ENCODE measurements at regions not wholly inside any gene's neighbourhood (a gene's known extent, or its start where the extent isn't known, plus 50 kb on each side); places are given as distances from the start of the nearest gene placed in this dataset.

DNA sequence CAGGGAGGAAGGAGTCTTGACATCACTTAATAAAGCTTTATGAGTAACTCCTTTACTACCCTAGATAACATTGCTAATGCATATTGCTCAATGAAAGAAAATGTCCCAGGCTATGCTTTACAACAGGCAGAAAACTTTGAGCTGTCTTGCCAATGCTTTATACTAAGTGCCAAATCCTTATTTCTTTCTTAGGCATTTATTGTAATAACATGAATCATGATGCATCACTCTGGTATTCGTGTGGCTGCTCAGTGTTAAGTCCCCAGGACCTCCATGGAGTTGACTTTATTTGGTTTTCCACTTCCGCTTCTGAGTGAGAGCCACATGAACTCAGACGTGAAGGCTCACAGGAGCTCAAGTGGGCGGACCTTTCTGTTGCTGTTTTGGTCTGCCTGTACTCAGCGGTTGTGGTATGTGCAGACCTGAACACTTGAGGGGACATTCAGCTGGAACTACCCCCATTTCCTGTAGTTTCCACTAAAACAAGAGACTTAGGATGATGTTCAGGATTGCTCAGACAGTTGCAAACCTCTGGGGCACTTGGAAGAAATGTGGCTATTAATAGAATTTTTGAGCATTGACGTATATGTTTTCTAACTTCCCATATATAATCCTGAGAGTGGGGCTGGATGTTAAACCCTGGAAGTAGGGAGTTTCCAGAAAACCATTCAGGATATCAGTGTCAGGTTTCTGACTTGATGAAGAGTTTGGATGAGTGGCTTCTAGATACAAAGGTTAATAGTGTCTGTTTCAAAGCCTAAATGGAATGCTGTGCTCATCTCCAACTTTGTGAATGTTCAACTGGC, 258.6 kb downstream of the MSRB3 start:
- Histone ChIP-seq H3K36me3 (no peaks in the 10 kb centered on the region), H3K4me1 (no peaks in the 10 kb centered on the region), H3K4me3 (no peak overlapping the region), H3K27me3 (no peaks in the 10 kb centered on the region), H3K9me3 (peaks cover 10 to 13% of the 10 kb centered on the region in 2 donors), H3K27ac (peak overlapping the region in 3 of 4 donors; percentile 13 to 55 (median 39))
- 38 to 43% methylated on average over 5 to 6 of the region's 6 CpGs for WGBS, 2 donors (ENCODE audit: low coverage in 1 of 2)
- in situ Hi-C loops (cut with MboI; ENCODE audit: low pct_ligation_motif_present in 1 of 4, low pct_unique_long_range_greater_than_20kb in 1 of 4, low sequenced_read_pairs in 3 of 4) (no loop called here), intact Hi-C loops (cut with DNase I; ENCODE audit: low total_unique reads) (no loop called here)
- TF ChIP-seq POLR2AphosphoS5 (IDR thresholded peaks at IDR 0.05) (peak; percentile 72 to 86 (median 83)), EP300 (IDR thresholded peaks at IDR 0.05; ENCODE audit: low read depth) (peak; percentile 50), POLR2A (IDR thresholded peaks at IDR 0.05) (no peak)
- peak; percentile 10 for DNase-seq

GRCh38 chr12:65537978-65538377, 259.5 kb downstream of the MSRB3 start:
- TF ChIP-seq EP300 (IDR thresholded peaks at IDR 0.05; ENCODE audit: low read depth) (no peak), POLR2AphosphoS5 (IDR thresholded peaks at IDR 0.05) (no peak), POLR2A (IDR thresholded peaks at IDR 0.05) (no peak)
- TF ChIP-seq, protein P1, sequence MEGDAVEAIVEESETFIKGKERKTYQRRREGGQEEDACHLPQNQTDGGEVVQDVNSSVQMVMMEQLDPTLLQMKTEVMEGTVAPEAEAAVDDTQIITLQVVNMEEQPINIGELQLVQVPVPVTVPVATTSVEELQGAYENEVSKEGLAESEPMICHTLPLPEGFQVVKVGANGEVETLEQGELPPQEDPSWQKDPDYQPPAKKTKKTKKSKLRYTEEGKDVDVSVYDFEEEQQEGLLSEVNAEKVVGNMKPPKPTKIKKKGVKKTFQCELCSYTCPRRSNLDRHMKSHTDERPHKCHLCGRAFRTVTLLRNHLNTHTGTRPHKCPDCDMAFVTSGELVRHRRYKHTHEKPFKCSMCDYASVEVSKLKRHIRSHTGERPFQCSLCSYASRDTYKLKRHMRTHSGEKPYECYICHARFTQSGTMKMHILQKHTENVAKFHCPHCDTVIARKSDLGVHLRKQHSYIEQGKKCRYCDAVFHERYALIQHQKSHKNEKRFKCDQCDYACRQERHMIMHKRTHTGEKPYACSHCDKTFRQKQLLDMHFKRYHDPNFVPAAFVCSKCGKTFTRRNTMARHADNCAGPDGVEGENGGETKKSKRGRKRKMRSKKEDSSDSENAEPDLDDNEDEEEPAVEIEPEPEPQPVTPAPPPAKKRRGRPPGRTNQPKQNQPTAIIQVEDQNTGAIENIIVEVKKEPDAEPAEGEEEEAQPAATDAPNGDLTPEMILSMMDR (IDR thresholded peaks at IDR 0.05) = no peak
- in situ Hi-C loops (cut with MboI; ENCODE audit: low pct_ligation_motif_present in 1 of 4, low pct_unique_long_range_greater_than_20kb in 1 of 4, low sequenced_read_pairs in 3 of 4) (no loop called here), intact Hi-C loops (cut with DNase I; ENCODE audit: low total_unique reads) (no loop called here)
- H3K27ac ChIP-seq = peak overlapping the region in 1 of 4 donors; percentile 55
- no peak for DNase-seq
- H3K27me3 ChIP-seq = no peaks in the 10 kb centered on the region
- H3K9me3 ChIP-seq = peaks cover 10 to 13% of the 10 kb centered on the region in 2 donors
- no peaks in the 10 kb centered on the region for H3K4me1 ChIP-seq
- no peaks in the 10 kb centered on the region for H3K36me3 ChIP-seq
- H3K4me3 ChIP-seq = no peak overlapping the region
- 60 to 83% methylated on average over 1 of the region's 1 CpG for WGBS, 2 donors (ENCODE audit: low coverage in 1 of 2)

- Histone ChIP-seq H3K27ac (no peak overlapping the region), H3K4me1 (no peaks in the 10 kb centered on the region), H3K36me3 (no peaks in the 10 kb centered on the region), H3K27me3 (no peaks in the 10 kb centered on the region), H3K9me3 (peaks cover 10 to 13% of the 10 kb centered on the region in 2 donors), H3K4me3 (no peak overlapping the region)
- WGBS, 2 donors (ENCODE audit: low coverage in 1 of 2) = 69% methylated on average over 1 of the region's 1 CpG; no CpG with 5 or more reads in 1 of the 2 donors
- in situ Hi-C loops (cut with MboI; ENCODE audit: low pct_ligation_motif_present in 1 of 4, low pct_unique_long_range_greater_than_20kb in 1 of 4, low sequenced_read_pairs in 3 of 4) (no loop called here), intact Hi-C loops (cut with DNase I; ENCODE audit: low total_unique reads) (no loop called here)
- no peak for DNase-seq
- TF ChIP-seq EP300 (IDR thresholded peaks at IDR 0.05; ENCODE audit: low read depth) = no peak
- TF ChIP-seq, protein P1 (IDR thresholded peaks at IDR 0.05) = no peak
Observed at GRCh38 chr12:65539023-65539422, 260.5 kb downstream of the MSRB3 start.

DNA sequence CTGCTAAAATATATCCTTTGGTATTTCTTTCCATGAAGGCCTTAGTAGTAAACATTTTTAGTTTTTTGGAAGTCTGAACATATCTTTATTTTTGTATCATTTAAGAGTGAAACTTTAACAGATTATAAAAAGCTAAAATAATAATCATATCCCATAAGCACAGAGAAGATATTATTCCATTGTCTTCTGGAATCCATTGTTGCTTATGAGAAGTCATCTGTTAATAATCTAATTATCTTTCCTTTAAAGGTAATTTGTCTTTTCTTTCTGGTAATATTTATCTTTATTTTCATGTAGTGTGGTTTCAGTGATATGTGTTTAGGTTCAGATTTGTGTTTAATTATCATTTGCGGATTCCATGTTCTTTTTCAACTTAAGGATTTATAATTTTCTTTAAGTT, 261.7 kb downstream of the MSRB3 start:
- no peak overlapping the region for H3K27ac ChIP-seq
- no peak for TF ChIP-seq EP300 (IDR thresholded peaks at IDR 0.05; ENCODE audit: low read depth)
- TF ChIP-seq POLR2AphosphoS5 (IDR thresholded peaks at IDR 0.05) = no peak
- TF ChIP-seq, protein P1 (IDR thresholded peaks at IDR 0.05) = no peak
- TF ChIP-seq POLR2A (IDR thresholded peaks at IDR 0.05) = no peak
- no peak for DNase-seq
- no peaks in the 10 kb centered on the region for H3K36me3 ChIP-seq
- in situ Hi-C loops (cut with MboI; ENCODE audit: low pct_ligation_motif_present in 1 of 4, low pct_unique_long_range_greater_than_20kb in 1 of 4, low sequenced_read_pairs in 3 of 4) (no loop called here), intact Hi-C loops (cut with DNase I; ENCODE audit: low total_unique reads) (no loop called here)
- H3K9me3 ChIP-seq = peaks cover 10 to 13% of the 10 kb centered on the region in 2 donors
- H3K27me3 ChIP-seq = no peaks in the 10 kb centered on the region
- H3K4me3 ChIP-seq = no peak overlapping the region
- H3K4me1 ChIP-seq = no peaks in the 10 kb centered on the region
- WGBS, 2 donors (ENCODE audit: low coverage in 1 of 2) = 89 to 100% methylated on average over 1 of the region's 1 CpG

Data from transverse colon (tissue), 4 donors.